ENCODE measurements at regions not wholly inside any gene's neighbourhood (a gene's known extent, or its start where the extent isn't known, plus 50 kb on each side); places are given as distances from the start of the nearest gene placed in this dataset.

- Mint-ChIP-seq H3K4me3 (no peak overlapping the region), H3K36me3 (ENCODE audit: low read depth) (no peaks in the 10 kb centered on the region), H3K27me3 (ENCODE audit: low read depth) (peaks cover 27% of the 10 kb centered on the region), H3K4me1 (no peaks in the 10 kb centered on the region), H3K9me3 (peaks cover 19% of the 10 kb centered on the region), H3K27ac (no peak overlapping the region)
- TF ChIP-seq CTCF (IDR thresholded peaks at IDR 0.05; ENCODE audit: unreplicated experiment in 3 of 3): no peak
These were observed 120.6 kb downstream of the FOXD1 start for GRCh38 chr5:73327908-73328455.

- no peaks in the 10 kb centered on the region for H3K36me3 Mint-ChIP-seq (ENCODE audit: low read depth)
- no peak overlapping the region for H3K27ac Mint-ChIP-seq
- peaks cover 2% of the 10 kb centered on the region for H3K9me3 Mint-ChIP-seq
- no peak for TF ChIP-seq CTCF (IDR thresholded peaks at IDR 0.05; ENCODE audit: unreplicated experiment in 3 of 3)
- H3K4me1 Mint-ChIP-seq: no peaks in the 10 kb centered on the region
- peaks cover 23% of the 10 kb centered on the region for H3K27me3 Mint-ChIP-seq (ENCODE audit: low read depth)
- no peak overlapping the region for H3K4me3 Mint-ChIP-seq
These were observed 123.0 kb downstream of the FOXD1 start for GRCh38 chr5:73325546-73325945.

GRCh38 chr5:73323466-73323865, 125.1 kb downstream of the FOXD1 start:
- Mint-ChIP-seq H3K27ac (no peak overlapping the region), H3K36me3 (ENCODE audit: low read depth) (no peaks in the 10 kb centered on the region), H3K27me3 (ENCODE audit: low read depth) (peaks cover 26% of the 10 kb centered on the region), H3K4me1 (no peaks in the 10 kb centered on the region), H3K4me3 (no peak overlapping the region), H3K9me3 (no peaks in the 10 kb centered on the region)
- TF ChIP-seq CTCF (IDR thresholded peaks at IDR 0.05; ENCODE audit: unreplicated experiment in 3 of 3): no peak

DNA sequence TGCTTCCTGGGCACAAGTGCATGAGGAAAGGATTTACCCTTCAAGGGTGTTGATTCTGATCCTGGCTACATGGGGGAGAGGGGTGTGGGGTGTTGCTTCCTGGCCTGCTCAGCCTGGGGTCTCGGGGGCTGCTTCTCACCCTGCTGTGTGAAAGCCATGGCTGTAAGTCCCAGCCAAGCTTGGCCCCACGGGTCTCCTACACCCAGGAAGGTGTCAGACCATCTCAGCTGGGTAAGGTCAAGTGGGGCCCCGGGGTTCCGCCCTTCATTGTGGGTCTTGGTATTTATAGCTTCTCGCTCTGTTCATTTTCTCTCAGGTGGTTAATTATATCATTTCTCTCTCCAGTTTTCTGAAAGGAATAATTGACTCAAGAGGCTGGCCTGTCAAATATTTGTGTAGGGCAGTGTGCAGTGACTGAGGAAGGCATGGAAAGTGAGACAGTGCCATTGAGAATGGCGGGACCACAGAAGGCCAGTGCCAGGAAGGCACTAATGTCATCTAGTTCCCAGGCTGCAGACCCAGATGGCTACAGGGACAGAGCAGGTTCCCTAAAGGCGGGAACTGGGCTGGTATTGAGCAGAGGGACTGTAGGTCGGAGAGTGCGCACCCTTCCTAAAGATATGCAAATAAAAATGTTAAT, 126.0 kb downstream of the FOXD1 start:
- no peak overlapping the region for H3K27ac Mint-ChIP-seq
- H3K4me1 Mint-ChIP-seq: no peaks in the 10 kb centered on the region
- H3K36me3 Mint-ChIP-seq (ENCODE audit: low read depth): no peaks in the 10 kb centered on the region
- no peaks in the 10 kb centered on the region for H3K9me3 Mint-ChIP-seq
- peaks cover 26% of the 10 kb centered on the region for H3K27me3 Mint-ChIP-seq (ENCODE audit: low read depth)
- no peak for TF ChIP-seq CTCF (IDR thresholded peaks at IDR 0.05; ENCODE audit: unreplicated experiment in 3 of 3)
- no peak overlapping the region for H3K4me3 Mint-ChIP-seq

- no peak overlapping the region for H3K27ac Mint-ChIP-seq
- H3K4me1 Mint-ChIP-seq: no peaks in the 10 kb centered on the region
- TF ChIP-seq CTCF (IDR thresholded peaks at IDR 0.05; ENCODE audit: unreplicated experiment in 3 of 3): no peak
- H3K36me3 Mint-ChIP-seq (ENCODE audit: low read depth): no peaks in the 10 kb centered on the region
- H3K4me3 Mint-ChIP-seq: no peak overlapping the region
- no peaks in the 10 kb centered on the region for H3K9me3 Mint-ChIP-seq
- H3K27me3 Mint-ChIP-seq (ENCODE audit: low read depth): peaks cover 26% of the 10 kb centered on the region
These were observed 126.7 kb downstream of the FOXD1 start for GRCh38 chr5:73321757-73322436.

All from nephron (organoid).